GM18498 (cell line): ENCODE measurements at regions not wholly inside any gene's neighbourhood (a gene's known extent, or its start where the extent isn't known, plus 50 kb on each side); places are given as distances from the start of the nearest gene placed in this dataset.
"Not testable (repeated sequence)": the region's sequence is repeated elsewhere in the genome, so short reads cannot be mapped to it uniquely, and the experiment has no call there.

Experiments used
- ATAC-seq: cut with Tn5 transposase; IDR thresholded peaks from one replicate; pipeline ENCODE4 v1.9.1; 2021; ENCODE audit warnings: mild to moderate bottlenecking, moderate library complexity; ENCODE audit not compliant: unreplicated experiment

DNA sequence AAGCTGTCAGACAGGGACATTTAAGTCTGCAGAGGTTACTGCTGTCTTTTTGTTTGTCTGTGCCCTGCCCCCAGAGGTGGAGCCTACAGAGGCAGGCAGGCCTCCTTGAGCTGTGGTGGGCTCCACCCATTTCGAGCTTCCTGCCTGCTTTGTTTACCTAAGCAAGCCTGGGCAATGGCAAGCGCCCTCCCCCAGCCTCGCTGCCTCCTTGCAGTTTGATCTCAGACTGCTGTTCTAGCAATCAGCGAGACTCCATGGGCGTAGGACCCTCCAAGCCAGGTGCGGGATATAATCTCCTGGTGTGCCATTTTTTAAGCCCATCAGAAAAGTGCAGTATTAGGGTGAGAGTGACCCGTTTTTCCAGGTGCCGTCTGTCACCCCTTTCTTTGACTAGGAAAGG, 53.6 kb upstream of the EDA2R start:
- not testable (repeated sequence) for ATAC-seq
